ENCODE measurements at regions not wholly inside any gene's neighbourhood (a gene's known extent, or its start where the extent isn't known, plus 50 kb on each side); places are given as distances from the start of the nearest gene placed in this dataset.

- no peak overlapping the region for H3K4me3 ChIP-seq (ENCODE audit: control extremely low read depth in 1 of 5, extremely low read depth in 1 of 5, insufficient read depth in 1 of 5, low read depth in 2 of 5, low read length in 4 of 5)
- ATAC-seq (ENCODE audit: low read depth) (no peak), DNase-seq (no peak)
- no peaks in the 10 kb centered on the region for H3K79me2 ChIP-seq (ENCODE audit: control insufficient read depth, insufficient read depth, low read length)
- H3K4me1 Mint-ChIP-seq = no peaks in the 10 kb centered on the region
- no peak overlapping the region for H3K27ac ChIP-seq (ENCODE audit: low read length in 2 of 2)
- no peaks in the 10 kb centered on the region for H3K27me3 Mint-ChIP-seq
- 48% methylated on average over 2 of the region's 6 CpGs for WGBS (ENCODE audit: insufficient coverage)
- H3K9ac ChIP-seq (ENCODE audit: low read length) = no peak overlapping the region
- H3K27me3 ChIP-seq (replicated peaks in 1 of 4; ENCODE audit: control extremely low read depth in 1 of 4, control insufficient read depth in 3 of 4, insufficient read depth in 4 of 4, low read length in 3 of 4) = no peaks in the 10 kb centered on the region
- H3K4me3 Mint-ChIP-seq = no peak overlapping the region
- intact Hi-C loops (cut with micrococcal nuclease) = no loop called here
- H2AFZ ChIP-seq (ENCODE audit: insufficient read depth, low read depth, low read length, poor library complexity, severe bottlenecking) = no peak overlapping the region
- H3K27ac Mint-ChIP-seq = no peak overlapping the region
- ChIA-PET POLR2A (no interaction called here), CTCF (no interaction called here)
- no peaks in the 10 kb centered on the region for H3K4me1 ChIP-seq (ENCODE audit: control insufficient read depth in 2 of 2, insufficient read depth in 2 of 2, low read length in 2 of 2)
- H3K9me3 Mint-ChIP-seq (ENCODE audit: insufficient read depth) = peaks cover 2% of the 10 kb centered on the region
- H3K9me3 ChIP-seq (ENCODE audit: control extremely low read depth in 1 of 3, control insufficient read depth in 2 of 3, insufficient read depth in 1 of 3, low read length in 2 of 3) = peaks cover 0 to 3% (median 1%) of the 10 kb centered on the region in 3 donors
- TF ChIP-seq CTCF (IDR thresholded peaks at IDR 0.05) (no peak), EZH2 (IDR thresholded peaks at IDR 0.05; ENCODE audit: borderline replicate concordance, insufficient read depth, low read depth, low read length, poor library complexity, severe bottlenecking) (no peak)
- H3K4me2 ChIP-seq (replicated peaks; ENCODE audit: low read depth, low read length, poor library complexity, severe bottlenecking) = no peak overlapping the region
- no peaks in the 10 kb centered on the region for H3K36me3 ChIP-seq (replicated peaks in 1 of 2; ENCODE audit: control extremely low read depth in 1 of 2, control insufficient read depth in 1 of 2, extremely low read depth in 1 of 2, insufficient read depth in 2 of 2, low read length in 1 of 2)
- no peaks in the 10 kb centered on the region for H4K20me1 ChIP-seq (ENCODE audit: control insufficient read depth, insufficient read depth, low read length, poor library complexity, severe bottlenecking)
Measured at GRCh38 chr6:85275338-85275985, 174.4 kb upstream of the NT5E start.

- Histone ChIP-seq H3K4me3 (ENCODE audit: control extremely low read depth in 1 of 5, extremely low read depth in 1 of 5, insufficient read depth in 1 of 5, low read depth in 2 of 5, low read length in 4 of 5) (no peak overlapping the region), H3K27ac (ENCODE audit: low read length in 2 of 2) (no peak overlapping the region), H3K27me3 (replicated peaks in 1 of 4; ENCODE audit: control extremely low read depth in 1 of 4, control insufficient read depth in 3 of 4, insufficient read depth in 4 of 4, low read length in 3 of 4) (no peaks in the 10 kb centered on the region), H4K20me1 (ENCODE audit: control insufficient read depth, insufficient read depth, low read length, poor library complexity, severe bottlenecking) (no peaks in the 10 kb centered on the region), H2AFZ (ENCODE audit: insufficient read depth, low read depth, low read length, poor library complexity, severe bottlenecking) (no peak overlapping the region), H3K9ac (ENCODE audit: low read length) (no peak overlapping the region), H3K36me3 (replicated peaks in 1 of 2; ENCODE audit: control extremely low read depth in 1 of 2, control insufficient read depth in 1 of 2, extremely low read depth in 1 of 2, insufficient read depth in 2 of 2, low read length in 1 of 2) (no peaks in the 10 kb centered on the region), H3K4me1 (ENCODE audit: control insufficient read depth in 2 of 2, insufficient read depth in 2 of 2, low read length in 2 of 2) (no peaks in the 10 kb centered on the region), H3K4me2 (replicated peaks; ENCODE audit: low read depth, low read length, poor library complexity, severe bottlenecking) (no peak overlapping the region), H3K9me3 (ENCODE audit: control extremely low read depth in 1 of 3, control insufficient read depth in 2 of 3, insufficient read depth in 1 of 3, low read length in 2 of 3) (peaks cover 0 to 3% (median 0%) of the 10 kb centered on the region in 3 donors), H3K79me2 (ENCODE audit: control insufficient read depth, insufficient read depth, low read length) (no peaks in the 10 kb centered on the region)
- H3K4me3 Mint-ChIP-seq = no peak overlapping the region
- DNase-seq (no peak), ATAC-seq (ENCODE audit: low read depth) (no peak)
- ChIA-PET POLR2A (no interaction called here), CTCF (no interaction called here)
- intact Hi-C loops (cut with micrococcal nuclease) = no loop called here
- no peaks in the 10 kb centered on the region for H3K27me3 Mint-ChIP-seq
- peaks cover 2% of the 10 kb centered on the region for H3K9me3 Mint-ChIP-seq (ENCODE audit: insufficient read depth)
- no peak overlapping the region for H3K27ac Mint-ChIP-seq
- no peak for TF ChIP-seq CTCF (IDR thresholded peaks at IDR 0.05)
- TF ChIP-seq EZH2 (IDR thresholded peaks at IDR 0.05; ENCODE audit: borderline replicate concordance, insufficient read depth, low read depth, low read length, poor library complexity, severe bottlenecking) = no peak
- H3K4me1 Mint-ChIP-seq = no peaks in the 10 kb centered on the region
Measured at GRCh38 chr6:85273870-85274269, 176.0 kb upstream of the NT5E start.

Data from B cell (primary cell).